NT2/D1 (cell line): ENCODE measurements at regions not wholly inside any gene's neighbourhood (a gene's known extent, or its start where the extent isn't known, plus 50 kb on each side); places are given as distances from the start of the nearest gene placed in this dataset.
"Not testable (repeated sequence)": the region's sequence is repeated elsewhere in the genome, so short reads cannot be mapped to it uniquely, and the experiment has no call there.

Experiments used
- DNase-seq: peaks from one replicate; pipeline ENCODE4 v3.0.0-alpha.2; 2011; ENCODE audit warnings: low read depth, low spot score
- H3K27me3 ChIP-seq: 2 replicates; pipeline ENCODE4 v1.6.0; 2011; ENCODE audit warnings: mild to moderate bottlenecking; ENCODE audit not compliant: insufficient read length, insufficient read depth
- H3K36me3 ChIP-seq: 2 replicates; pipeline ENCODE4 v1.6.1; 2011; ENCODE audit warnings: mild to moderate bottlenecking, low read length, mixed read lengths; ENCODE audit not compliant: insufficient read depth, insufficient read length
- H3K4me1 ChIP-seq: 2 replicates; pipeline ENCODE4 v1.5.1; 2011; ENCODE audit not compliant: insufficient read depth, insufficient read length
- H3K4me3 ChIP-seq: 2 replicates; pipeline ENCODE4 v1.5.1; 2011; ENCODE audit warnings: low read depth; ENCODE audit not compliant: insufficient read length
- H3K9ac ChIP-seq: 2 replicates; pipeline ENCODE4 v1.6.0; 2011; ENCODE audit warnings: low read depth; ENCODE audit not compliant: insufficient read length
- H3K9me3 ChIP-seq: 2 replicates; pipeline ENCODE4 v1.5.1; 2011; ENCODE audit warnings: mild to moderate bottlenecking, low read length; ENCODE audit not compliant: insufficient read depth
- SUZ12 ChIP-seq: IDR thresholded peaks from 2 replicates; pipeline ENCODE4 v1.6.1; 2011; ENCODE audit not compliant: insufficient read length, insufficient read depth; ENCODE audit errors: extremely low read depth
- YY1 ChIP-seq: IDR thresholded peaks from 2 replicates; pipeline ENCODE4 v1.6.1; 2011; ENCODE audit not compliant: insufficient read length, insufficient read depth
- ZNF274 ChIP-seq: IDR thresholded peaks from 2 replicates; pipeline ENCODE4 v1.6.1; 2011; ENCODE audit warnings: mild to moderate bottlenecking, low read depth, low read length

GRCh38 chr6:8857160-8857559 is 421.8 kb upstream of the SLC35B3 start:
- TF ChIP-seq SUZ12 (no peak), ZNF274 (no peak), YY1 (no peak)
- no peaks in the 10 kb centered on the region for H3K9me3 ChIP-seq
- no peak for DNase-seq
- no peaks in the 10 kb centered on the region for H3K36me3 ChIP-seq
- H3K4me3 ChIP-seq, result no peak overlapping the region
- no peaks in the 10 kb centered on the region for H3K4me1 ChIP-seq
- H3K27me3 ChIP-seq, result no peaks in the 10 kb centered on the region
- no peak overlapping the region for H3K9ac ChIP-seq

- no peaks in the 10 kb centered on the region for H3K4me1 ChIP-seq
- TF ChIP-seq SUZ12 (no peak), ZNF274 (no peak), YY1 (no peak)
- DNase-seq, result no peak
Measured at GRCh38 chr6:8855411-8855810, 420.1 kb upstream of the SLC35B3 start.

GRCh38 chr6:8852332-8852731 is 417.0 kb upstream of the SLC35B3 start:
- no peak overlapping the region for H3K9ac ChIP-seq
- no peaks in the 10 kb centered on the region for H3K27me3 ChIP-seq

More at GRCh38 chr6:8855411-8855810, 420.1 kb upstream of the SLC35B3 start:
- Histone ChIP-seq H3K9ac (no peak overlapping the region), H3K36me3 (no peaks in the 10 kb centered on the region), H3K27me3 (no peaks in the 10 kb centered on the region), H3K9me3 (no peaks in the 10 kb centered on the region), H3K4me3 (no peak overlapping the region)

GRCh38 chr6:8846680-8847079 is 411.3 kb upstream of the SLC35B3 start:
- not testable (repeated sequence) for H3K9ac ChIP-seq, DNase-seq, H3K9me3 ChIP-seq, H3K4me1 ChIP-seq, H3K36me3 ChIP-seq, H3K27me3 ChIP-seq, H3K4me3 ChIP-seq

More at GRCh38 chr6:8852332-8852731, 417.0 kb upstream of the SLC35B3 start:
- H3K36me3 ChIP-seq, result no peaks in the 10 kb centered on the region
- H3K4me3 ChIP-seq, result no peak overlapping the region
- H3K4me1 ChIP-seq, result no peaks in the 10 kb centered on the region
- DNase-seq, result no peak
- H3K9me3 ChIP-seq, result no peaks in the 10 kb centered on the region
- TF ChIP-seq ZNF274 (no peak), SUZ12 (no peak), YY1 (no peak)

- H3K9ac ChIP-seq, result no peak overlapping the region
- no peaks in the 10 kb centered on the region for H3K27me3 ChIP-seq
- H3K4me1 ChIP-seq, result no peaks in the 10 kb centered on the region
Measured at GRCh38 chr6:8845690-8846089, 410.3 kb upstream of the SLC35B3 start.

GRCh38 chr6:8844968-8845367 is 409.6 kb upstream of the SLC35B3 start:
- H3K4me3 ChIP-seq, result no peak overlapping the region
- no peaks in the 10 kb centered on the region for H3K36me3 ChIP-seq
- no peaks in the 10 kb centered on the region for H3K4me1 ChIP-seq
- H3K9me3 ChIP-seq, result no peaks in the 10 kb centered on the region
- no peak overlapping the region for H3K9ac ChIP-seq
- H3K27me3 ChIP-seq, result no peaks in the 10 kb centered on the region
- TF ChIP-seq YY1, result no peak
- no peak for TF ChIP-seq ZNF274
- no peak for TF ChIP-seq SUZ12
- DNase-seq, result no peak

More at GRCh38 chr6:8845690-8846089, 410.3 kb upstream of the SLC35B3 start:
- Histone ChIP-seq H3K4me3 (no peak overlapping the region), H3K36me3 (no peaks in the 10 kb centered on the region), H3K9me3 (no peaks in the 10 kb centered on the region)
- no peak for DNase-seq
- TF ChIP-seq ZNF274 (no peak), YY1 (no peak), SUZ12 (no peak)

- no peaks in the 10 kb centered on the region for H3K9me3 ChIP-seq
- H3K9ac ChIP-seq, result no peak overlapping the region
- no peaks in the 10 kb centered on the region for H3K27me3 ChIP-seq
- H3K4me1 ChIP-seq, result no peaks in the 10 kb centered on the region
- no peak for DNase-seq
- TF ChIP-seq SUZ12, result no peak
- TF ChIP-seq ZNF274, result no peak
- no peak for TF ChIP-seq YY1
- no peaks in the 10 kb centered on the region for H3K36me3 ChIP-seq
- H3K4me3 ChIP-seq, result no peak overlapping the region
Measured at GRCh38 chr6:8839626-8840025, 404.3 kb upstream of the SLC35B3 start.

GRCh38 chr6:8837343-8837742 is 402.0 kb upstream of the SLC35B3 start:
- TF ChIP-seq YY1, result no peak
- TF ChIP-seq ZNF274, result no peak
- TF ChIP-seq SUZ12, result no peak
- H3K27me3 ChIP-seq, result no peaks in the 10 kb centered on the region
- H3K4me3 ChIP-seq, result no peak overlapping the region
- no peak overlapping the region for H3K9ac ChIP-seq
- DNase-seq, result no peak
- H3K36me3 ChIP-seq, result no peaks in the 10 kb centered on the region
- no peaks in the 10 kb centered on the region for H3K9me3 ChIP-seq
- H3K4me1 ChIP-seq, result no peaks in the 10 kb centered on the region

- H3K36me3 ChIP-seq, DNase-seq, H3K4me3 ChIP-seq, H3K9ac ChIP-seq, H3K4me1 ChIP-seq, H3K9me3 ChIP-seq, H3K27me3 ChIP-seq: not testable (repeated sequence)
Measured at GRCh38 chr6:8832695-8833094, 397.4 kb upstream of the SLC35B3 start.
